ENCODE measurements at regions not wholly inside any gene's neighbourhood (a gene's known extent, or its start where the extent isn't known, plus 50 kb on each side); places are given as distances from the start of the nearest gene placed in this dataset.
A peak's percentile ranks its signal among the peaks of the same experiment; 100 is the strongest.

GRCh38 chr10:80697926-80698325 lies 160.2 kb downstream of the SH2D4B start:
- ChIA-PET POLR2A (no interaction called here), CTCF (no interaction called here)
- no peaks in the 10 kb centered on the region for H3K27me3 Mint-ChIP-seq (ENCODE audit: low read depth)
- H3K27ac Mint-ChIP-seq, result no peak overlapping the region
- ATAC-seq (no peak), DNase-seq (no peak)
- H3K4me3 Mint-ChIP-seq, result no peak overlapping the region
- no peaks in the 10 kb centered on the region for H3K4me1 Mint-ChIP-seq (ENCODE audit: low read depth)
- no peaks in the 10 kb centered on the region for H3K36me3 Mint-ChIP-seq (ENCODE audit: low read depth)
- no peaks in the 10 kb centered on the region for H3K9me3 Mint-ChIP-seq (ENCODE audit: insufficient read depth)

DNA sequence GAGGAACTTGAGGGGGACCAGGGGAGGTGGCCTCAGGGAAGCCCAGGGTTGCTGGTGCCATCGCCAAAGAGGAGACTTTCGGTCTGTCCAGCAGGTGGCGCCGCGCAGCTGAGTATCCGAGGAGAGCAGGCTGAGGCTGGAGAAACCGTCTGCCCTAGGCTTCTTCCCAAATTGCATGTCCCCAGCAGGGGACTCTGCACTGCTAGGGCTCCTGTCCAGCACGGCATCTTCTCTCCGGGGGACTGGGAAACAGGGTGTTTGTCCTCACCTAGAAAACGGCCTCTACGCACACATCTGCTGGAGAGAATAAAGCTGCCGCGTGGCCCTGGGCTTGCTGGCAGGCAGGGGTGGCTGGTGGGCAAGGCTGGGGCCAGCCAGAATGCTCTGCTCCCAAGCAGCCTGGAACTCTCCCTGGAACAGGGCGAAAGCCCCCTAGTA lies 161.9 kb downstream of the SH2D4B start:
- no peaks in the 10 kb centered on the region for H3K9me3 Mint-ChIP-seq (ENCODE audit: insufficient read depth)
- CTCF ChIA-PET, result interaction anchor here (0.5 to 2.6 kb wide), 23 partner anchors 9 to 480 kb away, joined by 3 to 21 read pairs (median 4); no protein-coding TSS in a partner anchor
- no peaks in the 10 kb centered on the region for H3K4me1 Mint-ChIP-seq (ENCODE audit: low read depth)
- POLR2A ChIA-PET, result no interaction called here
- DNase-seq, result peak; percentile 80
- no peaks in the 10 kb centered on the region for H3K36me3 Mint-ChIP-seq (ENCODE audit: low read depth)
- ATAC-seq, result peak; percentile 88
- no peak overlapping the region for H3K27ac Mint-ChIP-seq
- H3K27me3 Mint-ChIP-seq (ENCODE audit: low read depth), result no peaks in the 10 kb centered on the region
- H3K4me3 Mint-ChIP-seq, result no peak overlapping the region

- Mint-ChIP-seq H3K4me3 (no peak overlapping the region), H3K27ac (no peak overlapping the region), H3K36me3 (ENCODE audit: low read depth) (no peaks in the 10 kb centered on the region), H3K9me3 (ENCODE audit: insufficient read depth) (no peaks in the 10 kb centered on the region), H3K27me3 (ENCODE audit: low read depth) (no peaks in the 10 kb centered on the region), H3K4me1 (ENCODE audit: low read depth) (no peaks in the 10 kb centered on the region)
- ChIA-PET CTCF (interaction anchor here (0.5 to 2.6 kb wide), 23 partner anchors 8 to 480 kb away, joined by 3 to 21 read pairs (median 4); no protein-coding TSS in a partner anchor), POLR2A (no interaction called here)
- DNase-seq (no peak), ATAC-seq (no peak)
Observed at GRCh38 chr10:80700252-80700651, 162.6 kb downstream of the SH2D4B start.

- Mint-ChIP-seq H3K4me3 (no peak overlapping the region), H3K36me3 (ENCODE audit: low read depth) (no peaks in the 10 kb centered on the region), H3K4me1 (ENCODE audit: low read depth) (no peaks in the 10 kb centered on the region), H3K9me3 (ENCODE audit: insufficient read depth) (no peaks in the 10 kb centered on the region), H3K27ac (no peak overlapping the region), H3K27me3 (ENCODE audit: low read depth) (no peaks in the 10 kb centered on the region)
- CTCF ChIA-PET, result interaction anchor here (0.8 to 2.6 kb wide), 13 partner anchors 8 to 479 kb away, joined by 3 to 21 read pairs (median 5); no protein-coding TSS in a partner anchor
- POLR2A ChIA-PET, result no interaction called here
- ATAC-seq (no peak), DNase-seq (no peak)
Observed at GRCh38 chr10:80700760-80701444, 163.2 kb downstream of the SH2D4B start.

- Mint-ChIP-seq H3K9me3 (ENCODE audit: insufficient read depth) (no peaks in the 10 kb centered on the region), H3K27me3 (ENCODE audit: low read depth) (no peaks in the 10 kb centered on the region), H3K27ac (no peak overlapping the region), H3K4me1 (ENCODE audit: low read depth) (no peaks in the 10 kb centered on the region), H3K36me3 (ENCODE audit: low read depth) (no peaks in the 10 kb centered on the region), H3K4me3 (no peak overlapping the region)
- DNase-seq, result no peak
- no peak for ATAC-seq
- CTCF ChIA-PET, result interaction anchor here (1.3 kb wide), 1 partner anchor 317 kb away, joined by 3 read pairs; no protein-coding TSS in a partner anchor
- POLR2A ChIA-PET, result no interaction called here
Observed at GRCh38 chr10:80701706-80702105, 164.0 kb downstream of the SH2D4B start.

- ChIA-PET CTCF (interaction anchor here (1.3 kb wide), 1 partner anchor 317 kb away, joined by 3 read pairs; no protein-coding TSS in a partner anchor), POLR2A (no interaction called here)
- no peaks in the 10 kb centered on the region for H3K27me3 Mint-ChIP-seq (ENCODE audit: low read depth)
- no peaks in the 10 kb centered on the region for H3K4me1 Mint-ChIP-seq (ENCODE audit: low read depth)
- no peak overlapping the region for H3K27ac Mint-ChIP-seq
- DNase-seq (no peak), ATAC-seq (no peak)
- H3K36me3 Mint-ChIP-seq (ENCODE audit: low read depth), result no peaks in the 10 kb centered on the region
- no peak overlapping the region for H3K4me3 Mint-ChIP-seq
- no peaks in the 10 kb centered on the region for H3K9me3 Mint-ChIP-seq (ENCODE audit: insufficient read depth)
Observed at GRCh38 chr10:80702143-80702542, 164.4 kb downstream of the SH2D4B start.

- Mint-ChIP-seq H3K9me3 (ENCODE audit: insufficient read depth) (no peaks in the 10 kb centered on the region), H3K4me3 (no peak overlapping the region), H3K36me3 (ENCODE audit: low read depth) (no peaks in the 10 kb centered on the region), H3K27ac (no peak overlapping the region), H3K27me3 (ENCODE audit: low read depth) (no peaks in the 10 kb centered on the region), H3K4me1 (ENCODE audit: low read depth) (no peaks in the 10 kb centered on the region)
- no peak for ATAC-seq
- ChIA-PET CTCF (interaction anchor here (1.0 kb wide), 1 partner anchor 474 kb away, joined by 4 read pairs; no protein-coding TSS in a partner anchor), POLR2A (no interaction called here)
- no peak for DNase-seq
Observed at GRCh38 chr10:80705899-80706298, 168.2 kb downstream of the SH2D4B start.

- H3K4me1 Mint-ChIP-seq (ENCODE audit: low read depth), result no peaks in the 10 kb centered on the region
- POLR2A ChIA-PET, result no interaction called here
Observed at GRCh38 chr10:80708185-80708584, 170.5 kb downstream of the SH2D4B start.

DNA sequence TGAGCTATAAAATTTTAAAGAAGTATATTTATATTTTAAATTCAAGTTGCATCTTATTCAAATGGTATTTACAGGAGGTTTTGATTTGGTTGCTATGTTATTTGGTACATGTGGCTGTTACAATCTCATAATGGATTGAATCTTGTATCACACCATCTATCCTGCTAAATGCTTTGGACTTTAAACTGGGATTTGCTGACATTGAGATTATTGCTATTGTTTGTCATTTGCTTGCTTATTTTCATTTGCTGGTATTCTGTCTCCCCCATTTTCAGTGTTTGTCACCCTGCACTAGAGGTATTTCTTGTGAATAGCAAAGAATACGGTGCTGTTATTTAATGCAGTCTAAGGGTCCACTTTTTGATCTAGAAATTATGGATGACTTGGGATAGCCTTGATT lies 171.1 kb downstream of the SH2D4B start:
- DNase-seq (no peak), ATAC-seq (no peak)
- ChIA-PET CTCF (interaction anchor here (1.8 kb wide), 1 partner anchor 9 kb away, joined by 8 read pairs; no protein-coding TSS in a partner anchor), POLR2A (no interaction called here)
- H3K9me3 Mint-ChIP-seq (ENCODE audit: insufficient read depth), result no peaks in the 10 kb centered on the region
- H3K4me3 Mint-ChIP-seq, result no peak overlapping the region
- H3K27me3 Mint-ChIP-seq (ENCODE audit: low read depth), result no peaks in the 10 kb centered on the region
- H3K36me3 Mint-ChIP-seq (ENCODE audit: low read depth), result no peaks in the 10 kb centered on the region
- no peak overlapping the region for H3K27ac Mint-ChIP-seq
- no peaks in the 10 kb centered on the region for H3K4me1 Mint-ChIP-seq (ENCODE audit: low read depth)

More at GRCh38 chr10:80708185-80708584, 170.5 kb downstream of the SH2D4B start:
- no peaks in the 10 kb centered on the region for H3K27me3 Mint-ChIP-seq (ENCODE audit: low read depth)
- DNase-seq, result no peak
- H3K27ac Mint-ChIP-seq, result no peak overlapping the region
- H3K4me3 Mint-ChIP-seq, result no peak overlapping the region
- no peaks in the 10 kb centered on the region for H3K36me3 Mint-ChIP-seq (ENCODE audit: low read depth)
- no peaks in the 10 kb centered on the region for H3K9me3 Mint-ChIP-seq (ENCODE audit: insufficient read depth)
- CTCF ChIA-PET, result interaction anchor here (1.8 kb wide), 1 partner anchor 8 kb away, joined by 8 read pairs; no protein-coding TSS in a partner anchor
- ATAC-seq, result no peak

DNA sequence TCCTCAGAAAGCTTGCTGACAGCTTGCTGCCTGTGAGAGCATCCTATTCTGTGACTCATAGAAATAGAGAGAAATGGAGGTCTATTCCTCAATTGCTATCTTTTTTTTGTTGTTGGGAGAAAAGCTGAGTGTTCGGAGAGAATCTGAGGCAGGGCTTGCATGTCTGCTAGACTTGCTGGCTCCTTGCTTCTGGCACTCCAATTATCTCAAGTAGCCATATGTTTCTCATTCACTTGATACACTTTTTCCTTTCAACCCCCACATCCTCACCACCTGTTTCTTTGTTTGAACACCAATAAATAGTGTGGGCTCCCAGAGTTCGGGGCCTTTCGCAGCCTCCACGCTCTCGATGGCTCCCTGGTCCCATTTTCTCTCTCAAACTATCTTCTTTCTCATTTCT lies 172.2 kb downstream of the SH2D4B start:
- H3K4me3 Mint-ChIP-seq, result no peak overlapping the region
- H3K27me3 Mint-ChIP-seq (ENCODE audit: low read depth), result no peaks in the 10 kb centered on the region
- no peak overlapping the region for H3K27ac Mint-ChIP-seq
- H3K9me3 Mint-ChIP-seq (ENCODE audit: insufficient read depth), result no peaks in the 10 kb centered on the region
- DNase-seq (no peak), ATAC-seq (no peak)
- ChIA-PET CTCF (no interaction called here), POLR2A (no interaction called here)
- H3K36me3 Mint-ChIP-seq (ENCODE audit: low read depth), result no peaks in the 10 kb centered on the region
- no peaks in the 10 kb centered on the region for H3K4me1 Mint-ChIP-seq (ENCODE audit: low read depth)

DNA sequence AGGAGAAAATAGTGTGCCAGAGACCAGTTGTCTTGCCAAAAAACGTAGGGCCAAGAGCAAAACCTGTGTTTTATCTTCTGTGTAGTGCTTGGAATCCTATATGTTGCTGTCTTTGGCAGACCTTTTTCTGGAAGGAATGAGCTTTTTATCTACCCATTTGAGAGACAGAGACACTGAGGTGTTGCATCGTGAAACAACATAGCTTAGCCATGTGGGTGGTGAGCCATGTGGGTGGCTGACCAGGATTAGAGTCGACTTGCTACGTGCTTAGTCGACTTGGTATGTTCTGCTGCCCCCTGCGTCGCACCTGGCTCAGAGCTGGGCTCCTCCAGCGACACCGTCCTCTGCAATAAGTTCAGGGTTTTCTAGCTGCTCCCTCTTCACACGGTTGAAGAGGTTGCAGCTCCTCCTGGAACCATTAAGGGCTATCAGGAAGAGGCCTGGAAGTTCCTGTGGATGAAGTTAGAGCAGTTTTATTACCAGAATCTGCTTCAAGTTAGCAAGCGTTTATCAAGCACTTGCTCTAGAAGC lies 175.8 kb downstream of the SH2D4B start:
- H3K27ac Mint-ChIP-seq, result no peak overlapping the region
- no peaks in the 10 kb centered on the region for H3K4me1 Mint-ChIP-seq (ENCODE audit: low read depth)
- no peak overlapping the region for H3K4me3 Mint-ChIP-seq
- CTCF ChIA-PET, result interaction anchor here (1.2 to 1.7 kb wide), 2 partner anchors 14 to 50 kb away, joined by 4 to 5 read pairs; no protein-coding TSS in a partner anchor
- H3K9me3 Mint-ChIP-seq (ENCODE audit: insufficient read depth), result no peaks in the 10 kb centered on the region
- H3K27me3 Mint-ChIP-seq (ENCODE audit: low read depth), result no peaks in the 10 kb centered on the region
- POLR2A ChIA-PET, result no interaction called here
- DNase-seq, result peak; percentile 5
- H3K36me3 Mint-ChIP-seq (ENCODE audit: low read depth), result no peaks in the 10 kb centered on the region
- ATAC-seq, result no peak

DNA sequence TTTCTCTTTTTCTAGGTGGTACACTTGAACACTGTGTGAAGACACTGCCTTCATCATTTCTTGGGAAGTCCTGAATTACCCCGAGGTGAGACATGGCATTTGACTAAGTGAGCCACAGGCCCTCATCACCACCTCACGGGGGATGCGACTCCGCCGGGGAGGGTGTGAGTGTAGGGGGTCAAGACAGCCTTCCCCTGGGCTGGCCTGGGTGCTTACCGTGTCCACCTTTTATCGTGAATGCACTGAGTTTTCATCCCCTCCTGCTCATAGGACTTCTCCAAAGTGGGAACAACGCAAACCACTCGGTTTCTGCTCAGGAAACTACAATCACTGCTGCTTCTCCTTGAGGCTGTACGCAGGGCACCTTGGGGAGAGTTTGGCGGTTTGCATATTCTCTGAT lies 176.9 kb downstream of the SH2D4B start:
- CTCF ChIA-PET, result no interaction called here
- H3K4me1 Mint-ChIP-seq (ENCODE audit: low read depth), result no peaks in the 10 kb centered on the region
- no peaks in the 10 kb centered on the region for H3K9me3 Mint-ChIP-seq (ENCODE audit: insufficient read depth)

More for the DNA sequence above, 176.9 kb downstream of the SH2D4B start:
- DNase-seq, result peak; percentile 14
- POLR2A ChIA-PET, result no interaction called here
- Mint-ChIP-seq H3K27me3 (ENCODE audit: low read depth) (no peaks in the 10 kb centered on the region), H3K4me3 (no peak overlapping the region), H3K36me3 (ENCODE audit: low read depth) (no peaks in the 10 kb centered on the region), H3K27ac (no peak overlapping the region)
- no peak for ATAC-seq

All from activated CD8-positive, alpha-beta T cell treated with anti-CD3 and anti-CD28 coated beads, Interleukin-2, amount 10 ng/mL, durations not matched to agents 7 days and 5 days (primary cell).